ENCODE measurements at regions not wholly inside any gene's neighbourhood (a gene's known extent, or its start where the extent isn't known, plus 50 kb on each side); places are given as distances from the start of the nearest gene placed in this dataset.

GRCh38 chr2:6647046-6647445 lies 218.7 kb downstream of the CMPK2 start:
- no peak for DNase-seq (ENCODE audit: low spot score)
- no peak for TF ChIP-seq CTCF (IDR thresholded peaks at IDR 0.05; ENCODE audit: extremely low read depth, insufficient read depth, missing control alignments)
- in situ Hi-C loops (cut with MboI; ENCODE audit: low pct_unique_long_range_greater_than_20kb, low sequenced_read_pairs, unreplicated experiment): no loop called here

- TF ChIP-seq CTCF (IDR thresholded peaks at IDR 0.05; ENCODE audit: extremely low read depth, insufficient read depth, missing control alignments): no peak
- DNase-seq (ENCODE audit: low spot score): no peak
- in situ Hi-C loops (cut with MboI; ENCODE audit: low pct_unique_long_range_greater_than_20kb, low sequenced_read_pairs, unreplicated experiment): no loop called here
Observed at GRCh38 chr2:6648596-6649247, 217.0 kb downstream of the CMPK2 start.

- DNase-seq (ENCODE audit: low spot score): no peak
- in situ Hi-C loops (cut with MboI; ENCODE audit: low pct_unique_long_range_greater_than_20kb, low sequenced_read_pairs, unreplicated experiment): no loop called here
- TF ChIP-seq CTCF (IDR thresholded peaks at IDR 0.05; ENCODE audit: extremely low read depth, insufficient read depth, missing control alignments): no peak
Observed at GRCh38 chr2:6650311-6650710, 215.4 kb downstream of the CMPK2 start.

- no peak for DNase-seq (ENCODE audit: low spot score)
- in situ Hi-C loops (cut with MboI; ENCODE audit: low pct_unique_long_range_greater_than_20kb, low sequenced_read_pairs, unreplicated experiment): no loop called here
- no peak for TF ChIP-seq CTCF (IDR thresholded peaks at IDR 0.05; ENCODE audit: extremely low read depth, insufficient read depth, missing control alignments)
Observed at GRCh38 chr2:6652251-6652650, 213.5 kb downstream of the CMPK2 start.

GRCh38 chr2:6653281-6653750 lies 212.4 kb downstream of the CMPK2 start:
- no peak for TF ChIP-seq CTCF (IDR thresholded peaks at IDR 0.05; ENCODE audit: extremely low read depth, insufficient read depth, missing control alignments)
- in situ Hi-C loops (cut with MboI; ENCODE audit: low pct_unique_long_range_greater_than_20kb, low sequenced_read_pairs, unreplicated experiment): no loop called here
- DNase-seq (ENCODE audit: low spot score): no peak

GRCh38 chr2:6654279-6654678 lies 211.4 kb downstream of the CMPK2 start:
- in situ Hi-C loops (cut with MboI; ENCODE audit: low pct_unique_long_range_greater_than_20kb, low sequenced_read_pairs, unreplicated experiment): no loop called here
- no peak for TF ChIP-seq CTCF (IDR thresholded peaks at IDR 0.05; ENCODE audit: extremely low read depth, insufficient read depth, missing control alignments)
- no peak for DNase-seq (ENCODE audit: low spot score)

Data from GM13977 (cell line).